ENCODE measurements at regions not wholly inside any gene's neighbourhood (a gene's known extent, or its start where the extent isn't known, plus 50 kb on each side); places are given as distances from the start of the nearest gene placed in this dataset.

- Histone ChIP-seq H3K4me1 (ENCODE audit: insufficient read depth) (no peaks in the 10 kb centered on the region; the same call in 1 of the 2 replicates), H3K27ac (ENCODE audit: low read depth) (no peak overlapping the region), H3K27me3 (ENCODE audit: insufficient read depth) (no peaks in the 10 kb centered on the region), H3F3A (replicated peaks; ENCODE audit: low read depth) (no peaks in the 10 kb centered on the region), H3K4me2 (no peak overlapping the region), H3K79me2 (replicated peaks; ENCODE audit: insufficient read depth) (no peaks in the 10 kb centered on the region), H4K20me1 (replicated peaks; ENCODE audit: insufficient read depth) (no peaks in the 10 kb centered on the region), H2AFZ (no peak overlapping the region), H3K9me2 (ENCODE audit: insufficient read depth) (peaks cover 9% of the 10 kb centered on the region; the same call in 1 of the 2 replicates), H3K36me3 (ENCODE audit: insufficient read depth) (no peaks in the 10 kb centered on the region), H3K4me3 (no peak overlapping the region)
- TF ChIP-seq ZNF462 (CRISPR knock-in tag; IDR thresholded peaks at IDR 0.05) (no peak), STAT1 (IDR thresholded peaks at IDR 0.05; ENCODE audit: unreplicated experiment) (no peak), CREB1 (CRISPR knock-in tag; IDR thresholded peaks at IDR 0.05; ENCODE audit: low read depth) (no peak), POLR2AphosphoS5 (IDR thresholded peaks at IDR 0.05; ENCODE audit: low read depth) (no peak), ZNF114 (CRISPR knock-in tag; IDR thresholded peaks at IDR 0.05) (no peak), REST (IDR thresholded peaks at IDR 0.05; ENCODE audit: unreplicated experiment) (no peak), NANOG (IDR thresholded peaks at IDR 0.05; ENCODE audit: borderline replicate concordance) (no peak), ETS1 (IDR thresholded peaks at IDR 0.05) (no peak), CTCF (conservative IDR thresholded peaks at IDR 0.05; ENCODE audit: low read depth in 2 of 2) (no peak), JUNB (IDR thresholded peaks at IDR 0.05; ENCODE audit: unreplicated experiment) (no peak), ZNF331 (CRISPR knock-in tag; IDR thresholded peaks at IDR 0.05; ENCODE audit: low read depth) (no peak), EZH2 (IDR thresholded peaks at IDR 0.05; ENCODE audit: low read depth, unreplicated experiment) (no peak), EZH2phosphoT487 (IDR thresholded peaks at IDR 0.05; ENCODE audit: unreplicated experiment) (no peak)
- H3K27me3 Mint-ChIP-seq (ENCODE audit: insufficient read depth, low read depth, poor library complexity) = peaks cover 7% of the 10 kb centered on the region
- DNase-seq (ENCODE audit: low spot score) (no peak), ATAC-seq (no peak)
- no peak overlapping the region for H3K27ac Mint-ChIP-seq
- H3K4me3 Mint-ChIP-seq = no peak overlapping the region
- H3K9me3 Mint-ChIP-seq = peaks cover 4% of the 10 kb centered on the region; the same call in 1 of the 3 replicates
- no peaks in the 10 kb centered on the region for H3K4me1 Mint-ChIP-seq
- H3K36me3 Mint-ChIP-seq (ENCODE audit: low read depth) = no peaks in the 10 kb centered on the region
Measured at GRCh38 chr12:23303821-23304220, 645.6 kb downstream of the SOX5 start.

All from GM23338 (cell line).